SK-N-MC (cell line): ENCODE measurements at regions not wholly inside any gene's neighbourhood (a gene's known extent, or its start where the extent isn't known, plus 50 kb on each side); places are given as distances from the start of the nearest gene placed in this dataset.
"Not testable (repeated sequence)": the region's sequence is repeated elsewhere in the genome, so short reads cannot be mapped to it uniquely, and the experiment has no call there.

ENCODE experiments used
- DNase-seq: peaks from one replicate; pipeline ENCODE4 v3.0.0-alpha.2; 2011; ENCODE audit warnings: low read depth, low spot score
- H3K27ac ChIP-seq: fragments of 200-600 bp; sonication (generic); 2 replicates; pipeline ENCODE4 v1.5.1; 2016; ENCODE audit warnings: mixed run types
- H3K36me3 ChIP-seq: fragments of 200-600 bp; sonication (generic); 2 replicates; pipeline ENCODE4 v1.6.1; 2017; ENCODE audit warnings: antibody characterized with exemption, low read length, mixed read lengths; ENCODE audit not compliant: insufficient read depth
- H3K4me3 ChIP-seq: fragments of 200-600 bp; sonication (generic); 2 replicates; pipeline ENCODE4 v1.5.1; 2016
- H3K9ac ChIP-seq: fragments of 200-600 bp; sonication (generic); 2 replicates; pipeline ENCODE4 v1.8.0; 2017; ENCODE audit warnings: mixed run types, mixed read lengths; ENCODE audit not compliant: insufficient read length
- H3K9me3 ChIP-seq: fragments of 200-600 bp; sonication (generic); 2 replicates; pipeline ENCODE4 v1.6.1; 2017; ENCODE audit warnings: low read depth, mild to moderate bottlenecking, antibody characterized with exemption, low read length, moderate library complexity, mixed read lengths
- EZH2 ChIP-seq: fragments of 200-600 bp; sonication (generic); IDR thresholded peaks from one replicate; pipeline ENCODE4 v1.6.1; 2017; ENCODE audit warnings: antibody characterized with exemption
- FOXP2 ChIP-seq: optimal IDR thresholded peaks from 2 replicates; pipeline ENCODE3; 2011; ENCODE audit warnings: mild to moderate bottlenecking, moderate library complexity; ENCODE audit not compliant: insufficient read depth; ENCODE audit errors: extremely low read length, control extremely low read depth
- POLR2AphosphoS5 ChIP-seq: IDR thresholded peaks from 2 replicates; pipeline ENCODE4 v1.6.1; 2012; ENCODE audit warnings: mild to moderate bottlenecking, low read depth, low read length, borderline replicate concordance

DNA sequence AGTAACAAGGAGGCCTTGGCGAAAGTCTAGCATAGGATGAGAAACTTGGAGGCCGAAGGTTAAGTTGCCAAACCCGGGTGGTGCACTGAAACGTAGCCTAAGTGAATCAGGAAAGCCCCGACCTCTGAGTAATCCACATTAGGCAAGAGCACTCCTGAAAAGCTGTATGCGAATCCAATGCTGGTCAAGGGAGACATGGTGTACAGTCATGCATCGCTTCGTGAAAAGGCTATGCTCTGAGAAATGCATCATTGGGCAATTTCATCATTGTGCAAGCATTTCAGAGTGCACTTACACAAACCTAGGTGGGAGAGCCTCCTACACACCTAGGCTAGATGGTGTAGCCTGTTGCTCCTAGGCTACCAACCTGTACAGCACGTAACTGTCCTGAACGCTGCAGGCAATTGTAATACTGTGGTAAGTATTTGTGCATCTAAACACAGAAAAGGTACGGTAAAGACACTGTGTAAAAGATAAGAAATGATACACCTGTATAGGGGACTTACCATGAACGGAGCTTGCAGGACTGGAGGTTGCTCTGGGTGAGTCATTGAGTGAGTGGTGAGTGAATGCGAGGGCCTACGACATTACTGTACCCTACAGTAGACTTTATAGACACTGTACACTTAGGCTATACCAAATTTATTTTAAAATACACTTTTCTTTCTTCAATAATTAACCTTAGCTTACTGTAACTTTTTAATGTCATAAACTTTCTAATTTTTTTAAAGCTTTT lies 222.5 kb downstream of the SHQ1 start:
- no peak overlapping the region for H3K27ac ChIP-seq
- no peak for TF ChIP-seq EZH2
- no peak for TF ChIP-seq FOXP2
- TF ChIP-seq POLR2AphosphoS5 = no peak
- DNase-seq = no peak
- no peaks in the 10 kb centered on the region for H3K36me3 ChIP-seq
- no peaks in the 10 kb centered on the region for H3K9me3 ChIP-seq
- H3K9ac ChIP-seq = no peak overlapping the region
- H3K4me3 ChIP-seq = no peak overlapping the region

DNA sequence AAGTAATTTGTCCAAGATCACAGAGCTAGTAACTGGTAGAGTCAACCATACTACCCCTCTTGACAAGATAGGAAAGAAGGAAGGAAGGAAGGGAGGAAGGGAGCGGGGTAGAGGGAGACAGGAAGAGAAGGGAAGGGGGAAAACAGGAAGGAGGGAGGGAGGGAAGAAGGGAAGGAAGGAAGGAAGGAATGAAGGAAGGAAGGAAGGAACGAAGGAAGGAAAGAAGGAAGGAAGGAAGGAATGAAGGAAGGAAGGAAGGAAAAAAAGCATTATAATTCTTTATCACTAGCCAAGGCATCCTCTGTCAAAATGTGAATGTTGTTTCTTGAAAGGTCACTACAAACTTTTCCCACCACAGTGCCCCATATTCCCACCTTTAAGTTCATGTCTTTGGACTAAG lies 223.6 kb downstream of the SHQ1 start:
- Histone ChIP-seq H3K36me3 (no peaks in the 10 kb centered on the region), H3K9me3 (no peaks in the 10 kb centered on the region), H3K27ac (no peak overlapping the region), H3K4me3 (no peak overlapping the region), H3K9ac (no peak overlapping the region)
- no peak for TF ChIP-seq POLR2AphosphoS5
- TF ChIP-seq FOXP2 = no peak
- TF ChIP-seq EZH2 = no peak
- DNase-seq = no peak

DNA sequence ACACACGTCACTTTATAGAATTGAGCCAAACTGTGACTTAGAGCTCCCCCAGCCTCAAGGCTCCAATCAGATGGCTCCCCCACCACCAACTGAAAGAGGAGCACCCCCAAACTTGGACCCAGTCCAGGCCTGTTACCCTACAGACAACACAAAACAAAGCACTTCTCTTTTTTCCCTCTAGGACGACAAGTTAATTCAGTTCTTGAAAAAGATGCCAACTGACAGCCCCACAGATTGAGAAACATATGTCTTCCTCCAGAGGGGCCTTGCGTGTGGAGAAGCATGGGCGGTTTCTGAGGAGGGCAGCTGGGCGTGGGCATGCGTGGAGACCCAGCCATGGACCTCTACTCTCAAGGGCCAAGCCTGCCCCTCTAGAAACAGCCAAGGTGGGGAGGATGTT lies 229.5 kb downstream of the SHQ1 start:
- H3K9me3 ChIP-seq = no peaks in the 10 kb centered on the region
- no peak overlapping the region for H3K27ac ChIP-seq
- no peak overlapping the region for H3K4me3 ChIP-seq
- TF ChIP-seq EZH2 (no peak), FOXP2 (no peak), POLR2AphosphoS5 (no peak)
- H3K36me3 ChIP-seq = no peaks in the 10 kb centered on the region
- no peak overlapping the region for H3K9ac ChIP-seq
- DNase-seq = no peak

DNA sequence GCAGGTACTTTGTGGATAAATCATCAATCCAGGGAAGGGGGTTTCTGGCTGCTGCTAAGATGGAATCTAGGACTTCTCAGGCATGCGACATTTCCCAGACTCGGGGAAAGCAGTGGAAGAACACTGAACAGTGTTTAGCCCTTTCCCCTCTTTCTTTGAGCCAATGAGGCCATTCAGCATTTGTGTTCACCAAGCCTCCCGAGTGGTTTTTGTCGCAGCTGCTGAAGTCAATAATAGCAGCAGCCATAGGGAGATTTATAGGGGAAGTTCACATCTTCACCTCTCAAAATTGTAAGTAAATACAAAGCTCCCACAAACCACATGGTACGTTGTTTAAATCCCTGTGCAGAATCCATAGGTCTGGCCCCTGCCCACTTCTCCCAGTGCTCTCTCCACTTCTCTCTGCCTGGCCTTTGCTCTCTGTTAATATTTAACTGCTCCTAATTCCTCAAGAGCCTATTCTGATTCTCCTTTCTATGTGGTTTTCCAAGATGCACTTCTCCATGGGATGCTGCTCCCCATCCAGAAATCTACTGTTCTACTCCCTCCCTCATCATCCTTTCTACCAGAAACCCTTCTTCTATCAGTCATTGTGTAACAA lies 230.7 kb downstream of the SHQ1 start:
- Histone ChIP-seq H3K27ac (no peak overlapping the region), H3K4me3 (no peak overlapping the region), H3K9ac (no peak overlapping the region), H3K36me3 (no peaks in the 10 kb centered on the region), H3K9me3 (no peaks in the 10 kb centered on the region)
- TF ChIP-seq FOXP2 = no peak
- no peak for DNase-seq

DNA sequence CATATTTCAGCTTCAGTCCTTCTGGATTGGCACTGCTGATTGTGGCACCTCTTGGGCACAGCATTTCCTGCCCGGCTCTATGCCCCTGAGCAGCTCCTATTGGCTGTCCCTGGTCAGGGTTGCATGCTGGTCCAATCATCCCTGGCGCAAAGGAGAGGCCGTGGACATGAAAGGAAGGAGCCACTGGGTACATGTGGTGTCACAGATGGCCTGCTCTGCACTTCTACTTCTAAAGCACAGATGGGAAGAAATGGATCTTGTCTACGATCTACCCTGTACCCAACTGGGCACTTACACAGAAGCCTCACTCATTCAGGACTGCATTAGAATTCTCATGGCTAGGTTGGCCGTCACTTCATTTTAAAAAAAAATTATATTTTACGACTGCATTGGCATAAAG lies 232.5 kb downstream of the SHQ1 start:
- no peak for DNase-seq
- H3K9me3 ChIP-seq = no peaks in the 10 kb centered on the region
- no peak overlapping the region for H3K9ac ChIP-seq
- no peak for TF ChIP-seq FOXP2
- TF ChIP-seq POLR2AphosphoS5 = no peak
- TF ChIP-seq EZH2 = no peak
- no peak overlapping the region for H3K4me3 ChIP-seq
- no peaks in the 10 kb centered on the region for H3K36me3 ChIP-seq
- H3K27ac ChIP-seq = no peak overlapping the region

DNA sequence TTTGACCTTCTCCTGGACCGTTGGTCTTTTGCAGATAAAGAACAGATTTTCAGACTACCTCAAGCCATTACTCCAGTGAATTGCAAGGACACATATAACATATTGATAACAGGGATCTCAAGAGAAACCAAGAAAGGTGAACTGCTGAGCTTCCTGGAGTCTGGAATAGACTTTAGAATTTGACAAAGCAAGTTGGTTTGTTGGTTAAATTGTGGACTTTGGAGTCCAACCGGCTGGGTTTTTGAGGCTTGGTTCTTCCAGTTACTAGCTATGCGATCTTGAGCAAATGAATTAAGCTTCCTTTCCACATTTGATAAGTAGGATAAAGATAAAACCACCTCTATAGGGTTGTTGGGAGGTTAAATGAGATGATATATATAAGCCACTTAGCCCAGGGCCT lies 233.1 kb downstream of the SHQ1 start:
- no peak overlapping the region for H3K4me3 ChIP-seq
- DNase-seq = no peak
- no peak overlapping the region for H3K9ac ChIP-seq
- H3K36me3 ChIP-seq = no peaks in the 10 kb centered on the region
- no peak overlapping the region for H3K27ac ChIP-seq
- no peaks in the 10 kb centered on the region for H3K9me3 ChIP-seq
- TF ChIP-seq EZH2 = no peak
- TF ChIP-seq POLR2AphosphoS5 = no peak
- TF ChIP-seq FOXP2 = no peak

DNA sequence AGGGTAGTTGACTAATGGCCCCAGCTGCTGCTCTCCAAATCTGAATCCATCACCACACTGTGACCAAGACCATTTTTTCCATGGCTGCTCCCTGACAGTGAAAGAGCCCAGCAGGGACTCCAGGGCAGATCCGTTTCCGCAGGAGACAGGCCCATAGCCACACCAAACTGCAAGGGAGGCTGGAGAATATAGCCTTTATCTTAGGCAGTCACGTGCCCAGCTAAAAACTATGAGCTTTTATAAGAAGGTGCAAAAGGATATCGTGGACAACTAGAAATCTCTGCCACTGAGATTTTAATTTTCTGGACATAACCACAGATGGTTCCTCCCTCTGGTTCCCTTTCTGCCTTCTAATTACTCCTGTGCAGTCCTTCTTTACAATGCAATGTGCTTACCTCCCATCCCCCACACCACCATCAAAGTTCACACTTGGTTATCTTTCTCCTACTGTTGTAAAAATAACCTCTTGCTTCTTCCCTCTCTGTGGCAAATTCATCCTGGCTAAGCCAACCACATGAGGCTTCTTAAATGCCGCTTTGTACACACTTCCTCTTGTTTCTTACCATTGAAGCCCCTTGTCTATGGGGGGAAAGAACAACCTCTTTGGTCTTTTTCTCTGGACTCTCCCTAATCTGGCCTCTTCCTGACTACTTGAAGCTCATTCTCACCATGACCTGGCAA lies 233.7 kb downstream of the SHQ1 start:
- H3K36me3 ChIP-seq = no peaks in the 10 kb centered on the region
- TF ChIP-seq FOXP2 (no peak), POLR2AphosphoS5 (no peak), EZH2 (no peak)
- DNase-seq = no peak

DNA sequence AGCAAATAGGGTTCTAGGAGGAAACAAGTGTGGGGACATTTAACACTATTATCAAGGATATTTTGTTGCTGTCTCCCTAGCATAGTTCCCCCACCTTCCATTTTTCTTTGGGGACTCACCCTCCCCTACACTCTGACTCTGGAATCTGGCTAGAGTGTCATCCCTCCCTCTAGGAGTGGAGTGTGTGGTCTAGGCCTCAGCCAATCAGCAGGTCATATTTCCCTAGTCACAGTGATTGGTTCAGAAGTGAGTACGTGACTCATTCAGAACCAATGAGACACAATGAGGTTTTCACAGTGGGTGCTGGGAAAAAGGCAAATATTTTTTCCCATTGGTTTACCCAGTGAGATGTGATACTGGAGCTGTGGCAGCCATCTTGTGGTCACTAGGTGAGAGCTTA lies 234.4 kb downstream of the SHQ1 start:
- TF ChIP-seq FOXP2 (no peak), POLR2AphosphoS5 (no peak), EZH2 (no peak)
- DNase-seq = no peak
- Histone ChIP-seq H3K4me3 (no peak overlapping the region), H3K27ac (no peak overlapping the region), H3K36me3 (no peaks in the 10 kb centered on the region), H3K9me3 (no peaks in the 10 kb centered on the region), H3K9ac (no peak overlapping the region)

More for the DNA sequence above, 233.7 kb downstream of the SHQ1 start:
- H3K27ac ChIP-seq = no peak overlapping the region
- H3K4me3 ChIP-seq = no peak overlapping the region
- no peaks in the 10 kb centered on the region for H3K9me3 ChIP-seq
- no peak overlapping the region for H3K9ac ChIP-seq

DNA sequence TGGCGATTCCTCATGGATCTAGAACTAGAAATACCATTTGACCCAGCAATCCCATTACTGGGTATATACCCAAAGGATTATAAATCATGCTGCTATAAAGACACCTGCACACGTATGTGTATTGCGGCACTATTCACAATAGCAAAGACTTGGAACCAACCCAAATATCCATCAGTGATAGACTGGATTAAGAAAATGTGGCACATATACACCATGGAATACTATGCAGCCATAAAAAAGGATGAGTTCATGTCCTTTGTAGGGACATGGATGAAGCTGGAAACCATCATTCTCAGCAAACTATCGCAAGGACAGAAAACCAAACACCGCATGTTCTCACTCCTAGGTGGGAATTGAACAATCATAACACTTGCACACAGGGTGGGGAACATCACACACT lies 239.1 kb downstream of the SHQ1 start:
- not testable (repeated sequence) for DNase-seq, H3K27ac ChIP-seq, H3K36me3 ChIP-seq, H3K4me3 ChIP-seq, H3K9me3 ChIP-seq, H3K9ac ChIP-seq
